ENCODE measurements at regions not wholly inside any gene's neighbourhood (a gene's known extent, or its start where the extent isn't known, plus 50 kb on each side); places are given as distances from the start of the nearest gene placed in this dataset.
"Not testable (repeated sequence)": the region's sequence is repeated elsewhere in the genome, so short reads cannot be mapped to it uniquely, and the experiment has no call there.

- no peak for DNase-seq (ENCODE audit: low read depth in 2 of 2)
Observed at GRCh38 chr1:30250338-30250983, 472.9 kb downstream of the MATN1 start.

GRCh38 chr1:30249446-30250337, 473.7 kb downstream of the MATN1 start:
- no peak for DNase-seq (ENCODE audit: low read depth in 2 of 2)

GRCh38 chr1:30248774-30249173, 474.6 kb downstream of the MATN1 start:
- no peak for DNase-seq (ENCODE audit: low read depth in 2 of 2)

- DNase-seq (ENCODE audit: low read depth in 2 of 2), result no peak
Observed at GRCh38 chr1:30248373-30248772, 475.0 kb downstream of the MATN1 start.

GRCh38 chr1:30244801-30245200, 478.6 kb downstream of the MATN1 start:
- no peak for DNase-seq (ENCODE audit: low read depth in 2 of 2)

GRCh38 chr1:30242722-30243457, 480.5 kb downstream of the MATN1 start:
- no peak for DNase-seq (ENCODE audit: low read depth in 2 of 2)

- DNase-seq (ENCODE audit: low read depth in 2 of 2), result no peak
Observed at GRCh38 chr1:30242168-30242567, 481.2 kb downstream of the MATN1 start.

GRCh38 chr1:30241681-30242080, 481.7 kb downstream of the MATN1 start:
- no peak for DNase-seq (ENCODE audit: low read depth in 2 of 2)

- DNase-seq (ENCODE audit: low read depth in 2 of 2), result no peak
Observed at GRCh38 chr1:30234091-30234490, 489.3 kb downstream of the MATN1 start.

- peak in 1 of 2 donors; percentile 8 for DNase-seq (ENCODE audit: low read depth in 2 of 2)
Observed at GRCh38 chr1:30232288-30232899, 491.0 kb downstream of the MATN1 start.

- DNase-seq (ENCODE audit: low read depth in 2 of 2), result no peak
Observed at GRCh38 chr1:30229960-30230359, 493.4 kb downstream of the MATN1 start.

- no peak for DNase-seq (ENCODE audit: low read depth in 2 of 2)
Observed at GRCh38 chr1:30229557-30229956, 493.8 kb downstream of the MATN1 start.

- DNase-seq (ENCODE audit: low read depth in 2 of 2), result no peak
Observed at GRCh38 chr1:30226648-30227047, 496.7 kb downstream of the MATN1 start.

- no peak for DNase-seq (ENCODE audit: low read depth in 2 of 2)
Observed at GRCh38 chr1:30225357-30225756, 498.0 kb downstream of the MATN1 start.

- DNase-seq (ENCODE audit: low read depth in 2 of 2), result no peak
Observed at GRCh38 chr1:30219675-30220074, 503.7 kb downstream of the MATN1 start.

GRCh38 chr1:30218438-30218837, 504.9 kb downstream of the MATN1 start:
- DNase-seq (ENCODE audit: low read depth in 2 of 2), result no peak

GRCh38 chr1:30216602-30217001, 506.8 kb downstream of the MATN1 start:
- DNase-seq (ENCODE audit: low read depth in 2 of 2), result no peak

GRCh38 chr1:30213936-30214335, 509.4 kb downstream of the MATN1 start:
- no peak for DNase-seq (ENCODE audit: low read depth in 2 of 2)

GRCh38 chr1:30207962-30208361, 515.4 kb downstream of the MATN1 start:
- DNase-seq (ENCODE audit: low read depth in 2 of 2), result not testable (repeated sequence)

- not testable (repeated sequence) for DNase-seq (ENCODE audit: low read depth in 2 of 2)
Observed at GRCh38 chr1:30206631-30207030, 516.8 kb downstream of the MATN1 start.

GRCh38 chr1:30204916-30205315, 518.5 kb downstream of the MATN1 start:
- DNase-seq (ENCODE audit: low read depth in 2 of 2), result not testable (repeated sequence)

GRCh38 chr1:30201015-30201414, 522.4 kb downstream of the MATN1 start:
- DNase-seq (ENCODE audit: low read depth in 2 of 2), result no peak

Measured in stimulated activated CD4-positive, alpha-beta T cell treated with anti-CD3 and anti-CD28 coated beads, Interleukin-15, amount 100 ng/mL, for 48 hours (primary cell).